ENCODE measurements at regions not wholly inside any gene's neighbourhood (a gene's known extent, or its start where the extent isn't known, plus 50 kb on each side); places are given as distances from the start of the nearest gene placed in this dataset.

- TF ChIP-seq CTCF (IDR thresholded peaks at IDR 0.05; ENCODE audit: extremely low read depth, missing control alignments), result no peak
- no peak for DNase-seq (ENCODE audit: low spot score)
Measured at GRCh38 chr12:68489273-68489672, 121.4 kb upstream of the RAP1B start.

GRCh38 chr12:68490476-68490875 is 120.2 kb upstream of the RAP1B start:
- no peak for TF ChIP-seq CTCF (IDR thresholded peaks at IDR 0.05; ENCODE audit: extremely low read depth, missing control alignments)
- DNase-seq (ENCODE audit: low spot score), result no peak

- no peak for DNase-seq (ENCODE audit: low spot score)
- no peak for TF ChIP-seq CTCF (IDR thresholded peaks at IDR 0.05; ENCODE audit: extremely low read depth, missing control alignments)
Measured at GRCh38 chr12:68491204-68491960, 119.3 kb upstream of the RAP1B start.

- TF ChIP-seq CTCF (IDR thresholded peaks at IDR 0.05; ENCODE audit: extremely low read depth, missing control alignments), result no peak
- DNase-seq (ENCODE audit: low spot score), result no peak
Measured at GRCh38 chr12:68495336-68496070, 115.2 kb upstream of the RAP1B start.

- DNase-seq (ENCODE audit: low spot score), result peak; percentile 26
- no peak for TF ChIP-seq CTCF (IDR thresholded peaks at IDR 0.05; ENCODE audit: extremely low read depth, missing control alignments)
Measured at GRCh38 chr12:68497107-68497506, 113.6 kb upstream of the RAP1B start.

- TF ChIP-seq CTCF (IDR thresholded peaks at IDR 0.05; ENCODE audit: extremely low read depth, missing control alignments), result no peak
- no peak for DNase-seq (ENCODE audit: low spot score)
Measured at GRCh38 chr12:68497702-68498101, 113.0 kb upstream of the RAP1B start.

- DNase-seq (ENCODE audit: low spot score), result no peak
- no peak for TF ChIP-seq CTCF (IDR thresholded peaks at IDR 0.05; ENCODE audit: extremely low read depth, missing control alignments)
Measured at GRCh38 chr12:68498736-68499135, 112.0 kb upstream of the RAP1B start.

All from GM20000 (cell line).